ENCODE measurements at regions not wholly inside any gene's neighbourhood (a gene's known extent, or its start where the extent isn't known, plus 50 kb on each side); places are given as distances from the start of the nearest gene placed in this dataset.

DNA sequence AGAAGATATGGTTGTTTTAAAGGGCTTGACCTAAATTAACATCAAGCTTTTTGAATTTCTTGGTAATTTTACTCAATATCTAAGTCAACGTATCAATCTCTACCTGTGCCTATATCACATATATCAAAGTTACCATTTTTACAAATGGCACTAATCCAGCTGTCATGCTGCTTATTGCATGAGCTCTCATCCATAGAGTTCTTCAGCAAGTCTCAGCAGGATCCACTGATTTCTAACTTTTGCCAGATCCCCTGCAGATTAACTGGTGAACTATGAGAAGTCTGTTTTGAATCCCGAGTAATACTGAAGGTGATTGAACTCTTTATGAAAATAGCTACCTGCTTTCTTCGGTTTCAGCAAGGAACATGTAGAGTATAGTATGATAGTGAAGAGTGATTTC lies 1239.8 kb upstream of the ACO1 start:
- Histone ChIP-seq H3K27me3 (replicated peaks; ENCODE audit: control insufficient read depth, insufficient read depth, low read length) (no peaks in the 10 kb centered on the region), H3K4me1 (no peaks in the 10 kb centered on the region), H3K36me3 (ENCODE audit: control insufficient read depth, insufficient read depth, low read length) (no peaks in the 10 kb centered on the region), H3K9me3 (no peaks in the 10 kb centered on the region), H3K4me3 (ENCODE audit: low read depth, low read length) (no peak overlapping the region)
- H3K27ac Mint-ChIP-seq (ENCODE audit: unreplicated experiment) = no peak overlapping the region
- no peaks in the 10 kb centered on the region for H3K27me3 Mint-ChIP-seq (ENCODE audit: insufficient read depth, unreplicated experiment)
- ChIA-PET CTCF (no interaction called here), POLR2A (no interaction called here)
- H3K9me3 Mint-ChIP-seq (ENCODE audit: unreplicated experiment) = no peaks in the 10 kb centered on the region
- H3K36me3 Mint-ChIP-seq (ENCODE audit: insufficient read depth, unreplicated experiment) = no peaks in the 10 kb centered on the region
- intact Hi-C loops (cut with micrococcal nuclease; ENCODE audit: unreplicated experiment) = no loop called here
- no TSS peak for BruUV-seq (replicated peaks)
- no peak for DNase-seq
- no peaks in the 10 kb centered on the region for H3K4me1 Mint-ChIP-seq (ENCODE audit: low read depth, unreplicated experiment)
- TF ChIP-seq, protein P1, sequence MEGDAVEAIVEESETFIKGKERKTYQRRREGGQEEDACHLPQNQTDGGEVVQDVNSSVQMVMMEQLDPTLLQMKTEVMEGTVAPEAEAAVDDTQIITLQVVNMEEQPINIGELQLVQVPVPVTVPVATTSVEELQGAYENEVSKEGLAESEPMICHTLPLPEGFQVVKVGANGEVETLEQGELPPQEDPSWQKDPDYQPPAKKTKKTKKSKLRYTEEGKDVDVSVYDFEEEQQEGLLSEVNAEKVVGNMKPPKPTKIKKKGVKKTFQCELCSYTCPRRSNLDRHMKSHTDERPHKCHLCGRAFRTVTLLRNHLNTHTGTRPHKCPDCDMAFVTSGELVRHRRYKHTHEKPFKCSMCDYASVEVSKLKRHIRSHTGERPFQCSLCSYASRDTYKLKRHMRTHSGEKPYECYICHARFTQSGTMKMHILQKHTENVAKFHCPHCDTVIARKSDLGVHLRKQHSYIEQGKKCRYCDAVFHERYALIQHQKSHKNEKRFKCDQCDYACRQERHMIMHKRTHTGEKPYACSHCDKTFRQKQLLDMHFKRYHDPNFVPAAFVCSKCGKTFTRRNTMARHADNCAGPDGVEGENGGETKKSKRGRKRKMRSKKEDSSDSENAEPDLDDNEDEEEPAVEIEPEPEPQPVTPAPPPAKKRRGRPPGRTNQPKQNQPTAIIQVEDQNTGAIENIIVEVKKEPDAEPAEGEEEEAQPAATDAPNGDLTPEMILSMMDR (IDR thresholded peaks at IDR 0.05; ENCODE audit: insufficient read depth in 1 of 2, low read depth in 1 of 2, low read length in 1 of 2, severe bottlenecking in 1 of 2, unreplicated experiment in 1 of 2) = no peak
- no peak overlapping the region for H3K4me3 Mint-ChIP-seq (ENCODE audit: unreplicated experiment)

DNA sequence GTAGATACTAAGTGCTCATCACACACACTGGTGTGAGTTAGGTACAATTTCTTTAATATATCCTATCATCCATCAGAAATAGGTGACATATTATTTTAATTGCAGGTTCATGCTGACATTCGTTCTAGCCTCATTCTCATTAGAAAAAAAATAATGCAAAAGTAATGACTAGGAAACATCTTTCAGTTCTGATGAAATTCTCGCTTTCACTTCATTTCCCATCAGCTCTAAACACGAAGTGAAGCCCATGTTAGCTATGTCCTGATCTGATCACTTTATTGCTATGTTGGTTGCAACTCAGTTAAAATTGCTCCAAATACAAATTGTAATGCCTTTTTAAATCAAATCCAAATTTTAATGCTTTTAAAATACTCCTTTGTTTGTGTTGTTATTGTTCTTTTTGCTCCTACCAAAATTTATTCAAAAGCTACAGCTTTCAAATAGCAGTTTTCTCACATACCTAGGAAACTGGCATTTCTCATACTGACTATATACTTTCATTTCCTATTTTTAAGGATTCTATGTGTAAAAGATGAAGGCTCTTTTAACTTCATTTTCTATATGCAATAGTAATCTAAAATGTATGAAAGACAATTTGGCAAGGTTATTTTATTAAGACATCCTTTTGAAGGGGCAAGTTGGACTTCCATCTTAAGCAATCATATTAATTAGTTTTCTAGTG lies 1237.8 kb upstream of the ACO1 start:
- H3K4me3 Mint-ChIP-seq (ENCODE audit: unreplicated experiment) = no peak overlapping the region
- H3K4me1 Mint-ChIP-seq (ENCODE audit: low read depth, unreplicated experiment) = no peaks in the 10 kb centered on the region
- Histone ChIP-seq H3K4me1 (no peaks in the 10 kb centered on the region), H3K4me3 (ENCODE audit: low read depth, low read length) (no peak overlapping the region), H3K36me3 (ENCODE audit: control insufficient read depth, insufficient read depth, low read length) (no peaks in the 10 kb centered on the region), H3K9me3 (no peaks in the 10 kb centered on the region), H3K27me3 (replicated peaks; ENCODE audit: control insufficient read depth, insufficient read depth, low read length) (no peaks in the 10 kb centered on the region)
- ChIA-PET POLR2A (no interaction called here), CTCF (no interaction called here)
- DNase-seq = no peak
- no peaks in the 10 kb centered on the region for H3K27me3 Mint-ChIP-seq (ENCODE audit: insufficient read depth, unreplicated experiment)
- TF ChIP-seq, protein P1 (IDR thresholded peaks at IDR 0.05; ENCODE audit: insufficient read depth in 1 of 2, low read depth in 1 of 2, low read length in 1 of 2, severe bottlenecking in 1 of 2, unreplicated experiment in 1 of 2) = no peak
- H3K9me3 Mint-ChIP-seq (ENCODE audit: unreplicated experiment) = no peaks in the 10 kb centered on the region
- no TSS peak for BruUV-seq (replicated peaks)
- no peak overlapping the region for H3K27ac Mint-ChIP-seq (ENCODE audit: unreplicated experiment)
- H3K36me3 Mint-ChIP-seq (ENCODE audit: insufficient read depth, unreplicated experiment) = no peaks in the 10 kb centered on the region
- intact Hi-C loops (cut with micrococcal nuclease; ENCODE audit: unreplicated experiment) = no loop called here

DNA sequence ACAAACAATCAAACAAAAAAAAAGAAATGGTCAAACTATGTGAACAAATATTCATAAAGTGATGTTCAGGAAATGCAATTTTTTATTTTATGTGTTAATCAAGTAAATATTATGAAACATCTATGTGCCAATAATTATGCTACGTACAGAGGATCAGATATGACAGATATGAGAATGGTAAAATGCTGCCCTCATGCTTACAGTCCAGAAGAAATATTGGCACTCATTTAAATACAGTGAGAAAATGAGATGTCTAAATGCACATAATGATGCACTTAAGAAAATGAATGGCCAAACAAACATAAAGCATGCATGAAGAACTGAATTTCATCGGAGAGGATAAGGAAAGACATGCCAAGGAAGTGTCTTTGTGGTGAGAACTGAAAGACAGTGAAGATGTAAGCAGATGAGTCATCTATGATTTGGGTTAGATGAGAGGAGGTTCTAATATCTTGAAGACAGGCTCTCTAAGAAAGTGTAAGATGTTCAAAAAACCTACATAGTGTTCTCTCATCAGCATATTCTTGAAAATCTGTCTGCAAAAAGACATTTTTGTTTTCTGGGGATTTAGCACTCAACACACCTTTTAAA lies 1231.1 kb upstream of the ACO1 start:
- no peaks in the 10 kb centered on the region for H3K27me3 ChIP-seq (replicated peaks; ENCODE audit: control insufficient read depth, insufficient read depth, low read length)
- no peak overlapping the region for H3K4me3 Mint-ChIP-seq (ENCODE audit: unreplicated experiment)
- no peak overlapping the region for H3K27ac Mint-ChIP-seq (ENCODE audit: unreplicated experiment)
- H3K4me1 Mint-ChIP-seq (ENCODE audit: low read depth, unreplicated experiment) = no peaks in the 10 kb centered on the region
- no peaks in the 10 kb centered on the region for H3K9me3 ChIP-seq
- no peaks in the 10 kb centered on the region for H3K9me3 Mint-ChIP-seq (ENCODE audit: unreplicated experiment)
- no peak for DNase-seq
- TF ChIP-seq, protein P1 (IDR thresholded peaks at IDR 0.05; ENCODE audit: insufficient read depth in 1 of 2, low read depth in 1 of 2, low read length in 1 of 2, severe bottlenecking in 1 of 2, unreplicated experiment in 1 of 2) = no peak
- POLR2A ChIA-PET = no interaction called here
- no peaks in the 10 kb centered on the region for H3K27me3 Mint-ChIP-seq (ENCODE audit: insufficient read depth, unreplicated experiment)
- no peaks in the 10 kb centered on the region for H3K4me1 ChIP-seq
- intact Hi-C loops (cut with micrococcal nuclease; ENCODE audit: unreplicated experiment) = no loop called here
- BruUV-seq (replicated peaks) = no TSS peak
- CTCF ChIA-PET = no interaction called here
- no peak overlapping the region for H3K4me3 ChIP-seq (ENCODE audit: low read depth, low read length)
- no peaks in the 10 kb centered on the region for H3K36me3 Mint-ChIP-seq (ENCODE audit: insufficient read depth, unreplicated experiment)
- H3K36me3 ChIP-seq (ENCODE audit: control insufficient read depth, insufficient read depth, low read length) = no peaks in the 10 kb centered on the region
